HK-2 (cell line): ENCODE measurements at regions not wholly inside any gene's neighbourhood (a gene's known extent, or its start where the extent isn't known, plus 50 kb on each side); places are given as distances from the start of the nearest gene placed in this dataset.
"Not testable (repeated sequence)": the region's sequence is repeated elsewhere in the genome, so short reads cannot be mapped to it uniquely, and the experiment has no call there.

Experiments used
- DNase-seq: peaks from one replicate; pipeline ENCODE4 v3.0.0-alpha.2; 2018; ENCODE audit not compliant: unreplicated experiment

DNA sequence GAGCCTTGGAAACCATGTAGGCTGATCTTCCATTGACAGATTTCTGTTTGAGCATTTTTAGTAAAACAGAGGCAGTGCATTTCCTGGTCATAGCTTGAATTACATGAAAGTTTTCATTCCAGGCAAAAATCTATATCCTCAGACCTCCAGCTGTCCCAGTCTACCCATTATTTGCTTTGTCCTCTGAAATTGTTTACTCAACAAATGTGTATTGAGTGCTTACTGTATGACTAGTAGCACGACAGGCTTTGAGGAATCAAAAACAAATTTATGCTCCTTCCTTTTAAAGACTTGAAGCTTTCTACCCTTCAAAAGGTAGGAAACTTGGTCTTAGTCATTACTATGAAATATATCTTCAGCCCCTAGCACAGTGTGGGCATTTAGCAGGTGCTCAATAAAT lies 307.9 kb upstream of the IGFBP7 start:
- no peak for DNase-seq

GRCh38 chr4:57412259-57413054 lies 302.3 kb upstream of the IGFBP7 start:
- DNase-seq = no peak

GRCh38 chr4:57410331-57411052 lies 300.3 kb upstream of the IGFBP7 start:
- DNase-seq = no peak

DNA sequence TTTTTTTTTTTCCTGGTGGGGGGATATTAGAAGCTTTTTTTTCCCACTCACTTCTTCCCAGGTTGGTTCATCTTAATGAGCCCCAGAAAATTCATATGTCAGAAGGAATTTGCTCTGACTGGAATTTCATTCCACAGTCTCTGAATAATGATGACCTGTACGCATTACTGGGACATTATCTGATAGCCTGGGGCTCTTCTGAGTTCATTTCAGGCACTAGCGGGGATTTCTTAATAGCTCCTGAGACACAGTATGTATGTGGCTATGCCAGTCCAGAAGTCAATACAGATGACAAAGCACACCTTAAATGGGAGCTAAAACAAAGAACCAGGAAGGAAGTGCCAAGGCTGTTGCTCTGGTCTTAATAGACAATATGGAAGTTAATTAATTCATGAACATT lies 295.2 kb upstream of the IGFBP7 start:
- DNase-seq = no peak

DNA sequence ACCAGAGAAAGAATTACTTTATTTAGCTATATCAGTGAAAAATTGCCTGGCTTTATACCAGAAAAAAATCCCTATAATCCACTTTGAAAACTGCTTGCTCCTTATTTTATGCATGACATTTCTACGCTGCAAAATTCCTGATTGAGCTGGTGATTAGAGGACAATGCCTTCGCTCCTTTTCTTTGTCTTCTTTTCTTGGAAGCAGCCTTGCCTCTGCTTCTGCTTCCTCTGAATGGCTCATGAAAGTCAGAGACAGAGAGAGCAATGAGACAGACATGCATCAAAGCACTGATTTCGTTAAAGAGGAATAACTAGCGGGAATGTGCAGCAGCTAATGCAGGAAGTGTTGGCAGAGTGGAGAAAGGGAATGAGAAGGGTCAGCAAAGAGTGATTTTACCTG lies 294.3 kb upstream of the IGFBP7 start:
- DNase-seq = no peak

DNA sequence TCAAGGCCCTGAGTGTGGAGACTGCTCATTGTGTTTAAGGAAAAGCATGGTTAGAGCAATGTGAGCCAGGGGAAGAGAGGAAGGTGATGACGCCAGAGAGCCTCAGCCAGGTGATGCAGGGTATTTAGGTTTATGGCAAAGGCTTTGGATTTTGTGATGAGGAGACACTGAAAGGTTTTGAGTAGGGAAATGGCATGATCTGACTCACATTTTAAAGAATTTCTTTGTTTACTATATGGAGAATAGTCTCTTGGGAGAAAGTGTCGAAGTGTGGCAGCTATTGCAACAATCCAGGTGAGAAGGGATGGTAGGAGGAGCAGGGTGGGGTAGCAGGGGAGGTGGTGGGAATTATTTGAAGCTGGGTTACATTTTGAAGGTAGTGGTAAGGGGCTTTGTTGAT lies 293.4 kb upstream of the IGFBP7 start:
- no peak for DNase-seq

DNA sequence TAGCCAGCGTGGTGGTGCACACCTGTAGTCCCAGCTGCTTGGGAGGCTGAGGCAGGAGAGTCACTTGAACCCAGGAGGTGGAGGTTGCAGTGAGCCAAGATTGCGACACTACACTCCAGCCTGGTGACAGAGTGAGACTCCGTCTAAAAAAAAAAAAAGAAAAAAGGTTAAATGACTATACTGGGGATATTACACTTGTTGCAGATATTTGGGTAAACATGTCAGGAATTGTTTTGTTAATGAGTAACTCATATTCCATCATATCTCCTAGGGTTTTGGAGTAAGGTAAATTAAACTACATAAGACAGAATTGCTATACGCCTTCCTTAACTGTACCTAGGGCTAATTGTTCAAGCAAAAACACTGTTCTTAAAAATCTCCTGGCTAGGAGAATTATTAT lies 291.4 kb upstream of the IGFBP7 start:
- DNase-seq = no peak

- no peak for DNase-seq
These were observed 268.6 kb upstream of the IGFBP7 start for GRCh38 chr4:57378766-57379165.

DNA sequence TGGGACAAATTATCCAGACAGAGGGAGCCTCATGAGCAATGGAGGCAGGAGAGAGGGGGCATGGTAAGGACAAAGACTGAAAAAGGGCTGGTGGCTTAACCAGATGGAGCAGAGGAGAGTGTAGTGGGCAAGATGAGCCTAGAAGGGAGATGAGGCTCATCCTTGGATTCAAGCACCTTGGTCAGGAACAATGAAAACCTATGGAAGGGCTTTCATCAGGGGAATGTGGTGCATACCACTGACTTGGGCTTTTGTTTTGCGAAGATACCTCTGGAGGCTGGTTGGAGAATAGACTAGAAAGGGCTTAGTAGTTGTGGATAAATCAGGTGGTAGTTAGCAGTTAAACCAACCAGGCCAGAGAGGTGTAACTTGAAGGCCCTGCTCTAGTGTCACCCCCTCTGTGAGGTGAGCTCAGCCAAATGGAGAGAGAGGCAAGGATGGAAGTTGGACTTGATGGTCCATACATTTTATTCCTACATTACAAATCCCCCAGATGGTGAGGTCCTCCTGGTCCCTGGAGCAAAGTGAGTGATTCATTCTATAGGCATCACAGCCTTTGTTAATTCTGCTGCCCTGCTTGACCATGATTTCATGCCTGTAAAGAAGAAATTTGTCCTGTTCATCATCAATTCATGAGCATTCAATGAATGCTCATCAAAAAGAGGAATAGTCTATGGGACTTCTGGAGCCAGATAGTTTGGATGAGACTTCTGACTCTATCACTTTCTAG lies 264.8 kb upstream of the IGFBP7 start:
- DNase-seq = no peak

DNA sequence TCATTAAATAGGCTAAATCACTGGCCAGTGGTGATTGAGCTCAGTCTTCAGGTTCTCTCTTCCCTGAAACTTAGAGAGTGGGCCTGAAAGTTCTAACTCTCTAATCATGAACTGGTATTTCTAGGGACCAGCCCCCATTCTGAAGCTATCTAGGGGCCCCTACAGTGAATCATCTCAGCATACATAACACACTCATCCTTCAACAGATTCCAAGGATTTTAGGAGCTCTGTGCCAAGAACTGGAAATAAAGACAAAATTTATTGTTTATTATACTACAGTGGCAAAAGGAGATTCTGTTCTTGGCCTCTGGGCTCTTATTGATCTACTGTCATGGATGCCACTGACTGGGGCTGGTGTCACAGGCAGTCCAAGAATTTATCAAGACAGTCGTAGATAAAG lies 263.8 kb upstream of the IGFBP7 start:
- DNase-seq = no peak

DNA sequence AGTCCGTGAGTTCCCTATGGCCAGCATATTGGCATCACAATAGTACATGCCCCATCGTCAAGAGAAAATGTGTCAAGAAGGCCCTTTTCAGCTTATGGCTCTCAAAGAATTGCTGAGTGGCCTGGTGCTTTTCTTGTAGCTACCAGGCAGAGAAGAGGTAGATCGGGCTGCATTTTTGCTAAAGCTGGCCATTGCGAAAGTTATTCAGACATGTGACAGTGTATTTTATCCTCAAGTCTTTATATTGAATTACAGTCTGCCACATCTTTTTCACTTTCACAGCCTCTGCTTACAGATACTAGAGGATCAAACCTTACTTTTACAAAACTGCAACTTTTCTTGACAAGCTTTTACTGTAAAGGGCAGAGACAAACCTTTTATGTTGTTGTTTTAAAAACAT lies 261.5 kb upstream of the IGFBP7 start:
- DNase-seq = no peak

GRCh38 chr4:57370691-57371090 lies 260.5 kb upstream of the IGFBP7 start:
- no peak for DNase-seq

DNA sequence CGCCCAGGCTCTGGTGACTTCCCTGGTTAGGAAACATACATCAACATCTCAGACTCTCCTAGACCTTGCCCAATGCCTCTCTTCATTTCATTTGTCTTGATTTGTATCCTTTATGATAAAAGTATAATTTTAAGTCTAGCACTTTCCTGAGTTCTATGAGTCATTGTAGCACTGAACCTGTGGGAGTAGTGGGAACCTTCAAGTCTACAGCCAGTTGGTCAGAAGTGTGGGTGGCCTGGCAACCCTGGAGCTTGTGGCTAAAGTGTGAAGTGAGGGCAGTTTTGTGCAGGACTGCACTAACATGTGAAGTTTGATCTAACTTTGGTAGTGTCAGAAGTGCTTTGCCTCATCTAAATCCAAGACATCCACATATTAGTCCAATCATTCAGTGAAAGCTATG lies 259.3 kb upstream of the IGFBP7 start:
- no peak for DNase-seq

DNA sequence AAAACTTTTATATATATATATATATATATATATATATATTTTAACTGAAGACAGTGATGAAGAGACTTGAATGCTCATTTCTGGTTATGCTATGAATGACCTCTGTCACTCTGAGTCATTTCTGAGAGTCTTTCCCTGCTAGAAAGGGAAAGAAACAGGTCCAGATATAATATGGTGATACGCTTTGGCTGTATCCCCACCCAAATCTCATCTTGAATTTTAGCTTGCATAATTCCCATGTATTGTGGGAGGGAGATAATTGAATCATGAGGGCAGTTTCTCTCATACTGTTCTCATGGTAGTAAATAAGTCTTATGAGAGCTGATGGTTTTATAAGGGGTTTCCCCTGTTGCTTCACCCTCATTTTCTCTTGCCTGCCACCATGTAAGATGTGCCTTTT lies 254.1 kb upstream of the IGFBP7 start:
- DNase-seq = no peak

GRCh38 chr4:57363346-57363745 lies 253.2 kb upstream of the IGFBP7 start:
- DNase-seq = no peak

- DNase-seq = no peak
These were observed 250.5 kb upstream of the IGFBP7 start for GRCh38 chr4:57360681-57361080.

DNA sequence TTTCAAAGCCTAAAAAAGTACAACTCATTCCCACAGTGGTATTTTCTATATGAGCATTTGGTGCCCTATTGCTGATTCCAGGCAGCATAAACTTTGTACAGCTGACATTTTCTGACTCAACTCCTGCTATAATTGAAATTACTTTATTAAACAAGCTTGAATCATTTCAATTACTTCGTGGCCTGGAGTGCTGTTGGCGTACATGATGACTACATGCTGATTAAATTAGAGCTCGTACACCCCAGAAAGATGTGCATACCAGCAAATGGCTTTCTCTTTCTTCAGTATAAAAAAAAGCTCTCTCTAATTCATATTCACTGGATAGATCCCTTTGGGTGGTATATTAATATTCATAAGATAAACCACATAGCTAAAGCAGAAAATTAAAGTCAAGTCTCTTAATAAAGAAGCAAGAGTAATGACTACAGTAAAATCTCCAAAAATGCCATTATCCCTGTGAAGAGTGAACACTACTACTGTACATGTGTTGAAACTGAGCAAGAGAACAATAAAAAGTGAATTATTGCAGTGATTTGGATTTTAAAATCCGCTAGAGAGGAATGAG lies 245.0 kb upstream of the IGFBP7 start:
- no peak for DNase-seq

GRCh38 chr4:57351731-57352130 lies 241.5 kb upstream of the IGFBP7 start:
- no peak for DNase-seq

DNA sequence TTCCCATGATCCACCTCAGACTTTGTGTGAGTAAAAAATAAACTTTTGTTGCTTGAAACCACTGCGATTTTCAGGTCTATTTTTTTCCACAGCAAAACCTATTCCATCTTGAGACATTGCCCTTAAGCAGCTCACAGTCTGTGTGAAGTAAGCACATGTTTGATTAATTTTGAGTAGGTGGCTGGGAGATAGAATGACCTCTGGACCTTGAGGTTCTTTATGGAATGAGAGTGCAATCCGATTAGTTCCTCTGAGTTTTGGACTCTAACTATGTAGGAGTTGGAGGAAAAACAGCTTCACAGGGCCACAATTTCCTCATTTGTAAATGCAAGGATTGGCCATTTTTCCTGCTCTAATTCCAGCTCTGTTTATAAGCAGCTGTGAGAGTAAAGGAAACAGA lies 234.1 kb upstream of the IGFBP7 start:
- DNase-seq = no peak

GRCh38 chr4:57342411-57342810 lies 232.2 kb upstream of the IGFBP7 start:
- DNase-seq = no peak

- not testable (repeated sequence) for DNase-seq
These were observed 228.7 kb upstream of the IGFBP7 start for GRCh38 chr4:57338861-57339260.

GRCh38 chr4:57333684-57334083 lies 223.5 kb upstream of the IGFBP7 start:
- no peak for DNase-seq
